ENCODE measurements at regions not wholly inside any gene's neighbourhood (a gene's known extent, or its start where the extent isn't known, plus 50 kb on each side); places are given as distances from the start of the nearest gene placed in this dataset.

DNA sequence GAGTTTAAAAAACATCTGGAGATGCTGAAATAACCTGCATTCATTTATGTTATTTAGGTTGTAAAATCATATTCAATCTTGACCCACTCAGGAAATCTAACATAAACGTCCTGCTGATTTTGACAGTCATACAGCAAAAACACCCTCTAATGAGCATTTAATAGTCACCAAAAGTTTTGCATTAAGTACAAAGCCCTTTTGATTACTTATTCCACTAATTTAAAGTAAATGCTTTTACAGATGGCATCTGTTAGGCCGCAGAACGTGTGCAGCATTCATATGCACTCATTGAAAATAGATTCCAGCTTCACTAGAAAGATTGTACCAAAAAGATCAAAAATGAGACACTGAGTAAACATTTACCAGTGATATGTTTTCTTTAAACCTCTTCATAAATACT is 1295.1 kb downstream of the EFNB2 start:
- H3K4me3 ChIP-seq (ENCODE audit: low read depth in 1 of 2, low read length in 1 of 2) = no peak overlapping the region
- no peak overlapping the region for H3K27ac ChIP-seq
- H3K9me3 ChIP-seq = peaks cover 3% of the 10 kb centered on the region
- H3K36me3 ChIP-seq = no peaks in the 10 kb centered on the region
- H3K4me1 ChIP-seq (ENCODE audit: control insufficient read depth in 1 of 2, insufficient read depth in 1 of 2, low read depth in 1 of 2, low read length in 1 of 2) = no peaks in the 10 kb centered on the region
- TF ChIP-seq, protein P1, sequence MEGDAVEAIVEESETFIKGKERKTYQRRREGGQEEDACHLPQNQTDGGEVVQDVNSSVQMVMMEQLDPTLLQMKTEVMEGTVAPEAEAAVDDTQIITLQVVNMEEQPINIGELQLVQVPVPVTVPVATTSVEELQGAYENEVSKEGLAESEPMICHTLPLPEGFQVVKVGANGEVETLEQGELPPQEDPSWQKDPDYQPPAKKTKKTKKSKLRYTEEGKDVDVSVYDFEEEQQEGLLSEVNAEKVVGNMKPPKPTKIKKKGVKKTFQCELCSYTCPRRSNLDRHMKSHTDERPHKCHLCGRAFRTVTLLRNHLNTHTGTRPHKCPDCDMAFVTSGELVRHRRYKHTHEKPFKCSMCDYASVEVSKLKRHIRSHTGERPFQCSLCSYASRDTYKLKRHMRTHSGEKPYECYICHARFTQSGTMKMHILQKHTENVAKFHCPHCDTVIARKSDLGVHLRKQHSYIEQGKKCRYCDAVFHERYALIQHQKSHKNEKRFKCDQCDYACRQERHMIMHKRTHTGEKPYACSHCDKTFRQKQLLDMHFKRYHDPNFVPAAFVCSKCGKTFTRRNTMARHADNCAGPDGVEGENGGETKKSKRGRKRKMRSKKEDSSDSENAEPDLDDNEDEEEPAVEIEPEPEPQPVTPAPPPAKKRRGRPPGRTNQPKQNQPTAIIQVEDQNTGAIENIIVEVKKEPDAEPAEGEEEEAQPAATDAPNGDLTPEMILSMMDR (IDR thresholded peaks at IDR 0.05) = no peak
- no peaks in the 10 kb centered on the region for H3K27me3 ChIP-seq

DNA sequence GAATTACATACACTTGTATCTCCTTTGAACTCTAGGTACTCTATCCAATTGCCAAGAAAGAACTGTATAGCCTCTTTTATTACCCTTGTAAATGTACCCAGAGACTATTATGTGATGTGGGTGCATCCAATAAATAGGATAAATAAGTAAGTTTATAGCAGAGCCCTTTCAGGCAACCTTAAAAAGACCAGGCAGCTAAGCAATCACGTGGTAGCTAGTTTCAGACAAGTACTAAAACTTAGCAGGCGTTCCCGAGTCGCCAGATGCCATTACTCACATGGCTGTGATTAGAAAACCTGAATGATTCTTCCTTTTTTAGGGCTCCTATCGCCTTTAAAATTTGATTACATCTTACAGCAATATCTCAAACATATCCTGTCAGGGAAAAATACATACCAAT is 1303.0 kb downstream of the EFNB2 start:
- no peak overlapping the region for H3K4me3 ChIP-seq (ENCODE audit: low read depth in 1 of 2, low read length in 1 of 2)
- no peaks in the 10 kb centered on the region for H3K36me3 ChIP-seq
- TF ChIP-seq, protein P1 (IDR thresholded peaks at IDR 0.05) = no peak
- no peaks in the 10 kb centered on the region for H3K9me3 ChIP-seq
- no peaks in the 10 kb centered on the region for H3K27me3 ChIP-seq
- H3K27ac ChIP-seq = no peak overlapping the region
- no peaks in the 10 kb centered on the region for H3K4me1 ChIP-seq (ENCODE audit: control insufficient read depth in 1 of 2, insufficient read depth in 1 of 2, low read depth in 1 of 2, low read length in 1 of 2)

DNA sequence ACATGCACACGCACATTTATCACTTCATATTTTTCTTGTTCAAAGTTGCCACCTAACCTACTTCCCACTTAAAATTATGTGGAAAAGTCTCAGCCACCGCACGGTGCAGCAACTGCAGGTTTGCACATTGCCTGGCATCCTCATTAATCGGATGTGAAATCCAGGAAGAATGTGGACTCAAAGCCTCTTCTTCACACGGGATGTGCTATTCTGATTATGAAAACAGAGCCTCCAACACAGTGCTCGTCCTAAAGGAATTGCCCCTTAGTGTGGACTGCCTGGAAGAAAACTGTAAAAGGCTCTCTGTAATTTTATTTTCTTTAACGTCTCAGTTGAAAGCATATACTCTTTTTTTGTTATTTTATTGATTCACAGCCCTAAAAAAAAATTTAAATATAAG is 1303.5 kb downstream of the EFNB2 start:
- no peak overlapping the region for H3K27ac ChIP-seq
- no peaks in the 10 kb centered on the region for H3K9me3 ChIP-seq
- H3K4me1 ChIP-seq (ENCODE audit: control insufficient read depth in 1 of 2, insufficient read depth in 1 of 2, low read depth in 1 of 2, low read length in 1 of 2) = no peaks in the 10 kb centered on the region
- H3K36me3 ChIP-seq = no peaks in the 10 kb centered on the region
- no peaks in the 10 kb centered on the region for H3K27me3 ChIP-seq
- TF ChIP-seq, protein P1 (IDR thresholded peaks at IDR 0.05) = no peak
- no peak overlapping the region for H3K4me3 ChIP-seq (ENCODE audit: low read depth in 1 of 2, low read length in 1 of 2)

DNA sequence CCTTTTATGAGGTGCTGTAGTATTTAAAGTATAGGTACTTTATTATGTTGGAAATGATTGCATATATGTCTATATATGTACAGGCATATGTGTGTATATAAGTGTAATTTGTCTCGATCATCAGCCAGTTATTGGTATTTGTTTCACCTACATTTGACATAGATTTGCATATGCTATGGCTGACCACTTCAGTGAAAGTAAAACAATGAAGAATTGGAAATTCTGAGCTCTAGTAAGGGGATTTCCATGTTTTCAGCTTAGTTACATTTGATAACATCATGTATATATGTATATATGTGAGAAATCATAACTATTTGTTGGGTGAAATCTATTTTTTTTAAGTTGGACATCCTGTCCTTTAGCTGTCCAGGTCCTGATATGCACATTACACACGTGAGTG is 1303.9 kb downstream of the EFNB2 start:
- Histone ChIP-seq H3K4me1 (ENCODE audit: control insufficient read depth in 1 of 2, insufficient read depth in 1 of 2, low read depth in 1 of 2, low read length in 1 of 2) (no peaks in the 10 kb centered on the region), H3K27me3 (no peaks in the 10 kb centered on the region), H3K4me3 (ENCODE audit: low read depth in 1 of 2, low read length in 1 of 2) (no peak overlapping the region), H3K36me3 (no peaks in the 10 kb centered on the region), H3K27ac (no peak overlapping the region), H3K9me3 (no peaks in the 10 kb centered on the region)
- TF ChIP-seq, protein P1 (IDR thresholded peaks at IDR 0.05) = no peak

DNA sequence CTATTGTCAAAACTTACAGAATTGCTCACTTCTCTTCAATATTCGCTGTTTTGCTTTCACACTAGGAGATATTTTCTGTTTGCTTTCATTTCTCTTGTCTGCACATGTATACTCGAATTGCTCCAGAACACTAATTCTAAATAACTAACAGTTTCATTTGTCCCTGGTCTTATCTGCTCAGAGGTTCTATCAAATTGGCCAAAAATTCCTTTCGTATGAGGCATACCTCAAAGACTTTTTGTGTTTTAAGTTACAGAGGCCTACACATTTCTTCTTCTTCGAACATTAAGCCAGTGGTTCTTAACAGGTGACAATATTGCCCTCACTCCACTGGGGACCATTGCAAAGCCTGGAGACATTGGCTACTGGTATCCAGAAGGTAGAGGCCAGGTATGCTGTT is 1314.6 kb downstream of the EFNB2 start:
- Histone ChIP-seq H3K9me3 (no peaks in the 10 kb centered on the region), H3K27ac (no peak overlapping the region), H3K4me1 (ENCODE audit: control insufficient read depth in 1 of 2, insufficient read depth in 1 of 2, low read depth in 1 of 2, low read length in 1 of 2) (peaks cover 0 to 3% of the 10 kb centered on the region in 2 experiments), H3K36me3 (no peaks in the 10 kb centered on the region), H3K27me3 (no peaks in the 10 kb centered on the region), H3K4me3 (ENCODE audit: low read depth in 1 of 2, low read length in 1 of 2) (no peak overlapping the region)
- TF ChIP-seq, protein P1 (IDR thresholded peaks at IDR 0.05) = no peak

DNA sequence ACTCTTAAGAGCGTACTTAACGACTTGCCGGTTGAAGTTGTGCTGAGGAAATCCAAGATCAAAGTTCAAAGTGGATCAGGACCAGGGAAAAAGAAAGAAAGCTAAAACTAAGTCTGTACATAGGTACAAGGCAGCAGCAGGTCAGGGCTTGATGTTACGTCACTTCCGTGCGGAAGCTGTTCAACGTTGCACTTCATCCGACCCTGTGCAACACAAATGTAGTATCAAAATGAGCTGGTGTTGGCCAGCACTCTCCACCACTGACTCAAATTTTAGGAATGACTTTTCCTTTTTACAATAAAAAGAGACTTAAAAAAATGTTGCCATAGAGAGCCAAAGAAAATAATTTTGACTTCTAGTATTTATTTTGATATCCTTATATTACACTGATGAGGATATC is 1315.4 kb downstream of the EFNB2 start:
- H3K27ac ChIP-seq = no peak overlapping the region
- TF ChIP-seq, protein P1 (IDR thresholded peaks at IDR 0.05) = no peak
- no peak overlapping the region for H3K4me3 ChIP-seq (ENCODE audit: low read depth in 1 of 2, low read length in 1 of 2)

More for the DNA sequence above, 1315.4 kb downstream of the EFNB2 start:
- no peaks in the 10 kb centered on the region for H3K27me3 ChIP-seq
- peaks cover 0 to 3% of the 10 kb centered on the region in 2 experiments for H3K4me1 ChIP-seq (ENCODE audit: control insufficient read depth in 1 of 2, insufficient read depth in 1 of 2, low read depth in 1 of 2, low read length in 1 of 2)
- no peaks in the 10 kb centered on the region for H3K36me3 ChIP-seq
- H3K9me3 ChIP-seq = no peaks in the 10 kb centered on the region

Data from neutrophil (primary cell).